Gastrocnemius medialis (tissue), 4 donors: ENCODE measurements at regions not wholly inside any gene's neighbourhood (a gene's known extent, or its start where the extent isn't known, plus 50 kb on each side); places are given as distances from the start of the nearest gene placed in this dataset.

Experiments used
- ATAC-seq, 2 donors: fragments of 150-250 bp; one replicate each; pipeline ENCODE4 v1.9.1; 2016
- DNase-seq, 2 donors: peaks; one replicate each; pipeline ENCODE4 v3.0.0-alpha.2; 2019
- H3K27ac ChIP-seq, 4 donors: fragments of 200-600 bp; sonication (generic); 1 replicate in 1 of 4; 2 replicates in 3 of 4; pipeline ENCODE4 v1.5.1; 2016 to 2018; ENCODE audit warnings: mild to moderate bottlenecking in 2 of 4, moderate library complexity in 1 of 4
- H3K27me3 ChIP-seq, 3 donors: fragments of 200-600 bp; sonication (generic) in 2 of 3; 1 replicate in 1 of 3; 2 replicates in 2 of 3; pipeline versions ENCODE4 v1.5.1 to v1.6.0; 2016 to 2019; ENCODE audit warnings: mild to moderate bottlenecking in 1 of 3, moderate library complexity in 1 of 3
- H3K36me3 ChIP-seq, 2 donors: fragments of 200-600 bp; sonication (generic) in 1 of 2; one replicate each; pipeline ENCODE4 v1.5.1; 2017 to 2018
- H3K4me1 ChIP-seq, 2 donors: fragments of 200-600 bp; sonication (generic) in 1 of 2; one replicate each; pipeline ENCODE4 v1.5.1; 2016 to 2017; ENCODE audit warnings: mild to moderate bottlenecking in 2 of 2
- H3K4me3 ChIP-seq, 4 donors: fragments of 200-600 bp; sonication (generic) in 3 of 4; 1 replicate in 1 of 4; 2 replicates in 3 of 4; pipeline ENCODE4 v1.5.1; 2016 to 2019; ENCODE audit warnings: mild to moderate bottlenecking in 2 of 4
- H3K9me3 ChIP-seq, 3 donors: fragments of 200-600 bp; sonication (generic) in 2 of 3; 1 replicate in 1 of 3; 2 replicates in 2 of 3; pipeline ENCODE4 v1.5.1; 2016 to 2019
- POLR2A ChIP-seq, 2 donors: fragments of 450-650 bp; IDR thresholded peaks; one replicate each; pipeline ENCODE4 v1.6.1; 2017; ENCODE audit warnings: antibody characterized with exemption in 2 of 2, mild to moderate bottlenecking in 2 of 2, moderate library complexity in 2 of 2
- in situ Hi-C, 4 donors: fragments of 200-750 bp; cut with MboI; loops; one replicate each; pipeline versions ENCODE4 v1.15.0 to v1.8.0; 2017; ENCODE audit warnings: low sequenced_read_pairs in 4 of 4
- intact Hi-C: fragments of 100-400 bp; cut with DNase I; formaldehyde crosslinking; loops from one replicate; pipeline ENCODE4 v1.15.1; 2023; ENCODE audit warnings: low total_unique reads
- TF ChIP-seq, protein P1 (sequence below), 5 experiments: fragments of 450-650 bp in 3 of 5; fragments of 200-600 bp in 2 of 5; sonication (generic) in 2 of 5; IDR thresholded peaks in 4 of 5; conservative IDR thresholded peaks in 1 of 5; 1 replicate in 4 of 5; 2 replicates in 1 of 5; pipeline ENCODE4 v1.5.1; 2016 to 2019; ENCODE audit warnings: antibody characterized with exemption in 5 of 5, mild to moderate bottlenecking in 3 of 5, moderate library complexity in 3 of 5

DNA sequence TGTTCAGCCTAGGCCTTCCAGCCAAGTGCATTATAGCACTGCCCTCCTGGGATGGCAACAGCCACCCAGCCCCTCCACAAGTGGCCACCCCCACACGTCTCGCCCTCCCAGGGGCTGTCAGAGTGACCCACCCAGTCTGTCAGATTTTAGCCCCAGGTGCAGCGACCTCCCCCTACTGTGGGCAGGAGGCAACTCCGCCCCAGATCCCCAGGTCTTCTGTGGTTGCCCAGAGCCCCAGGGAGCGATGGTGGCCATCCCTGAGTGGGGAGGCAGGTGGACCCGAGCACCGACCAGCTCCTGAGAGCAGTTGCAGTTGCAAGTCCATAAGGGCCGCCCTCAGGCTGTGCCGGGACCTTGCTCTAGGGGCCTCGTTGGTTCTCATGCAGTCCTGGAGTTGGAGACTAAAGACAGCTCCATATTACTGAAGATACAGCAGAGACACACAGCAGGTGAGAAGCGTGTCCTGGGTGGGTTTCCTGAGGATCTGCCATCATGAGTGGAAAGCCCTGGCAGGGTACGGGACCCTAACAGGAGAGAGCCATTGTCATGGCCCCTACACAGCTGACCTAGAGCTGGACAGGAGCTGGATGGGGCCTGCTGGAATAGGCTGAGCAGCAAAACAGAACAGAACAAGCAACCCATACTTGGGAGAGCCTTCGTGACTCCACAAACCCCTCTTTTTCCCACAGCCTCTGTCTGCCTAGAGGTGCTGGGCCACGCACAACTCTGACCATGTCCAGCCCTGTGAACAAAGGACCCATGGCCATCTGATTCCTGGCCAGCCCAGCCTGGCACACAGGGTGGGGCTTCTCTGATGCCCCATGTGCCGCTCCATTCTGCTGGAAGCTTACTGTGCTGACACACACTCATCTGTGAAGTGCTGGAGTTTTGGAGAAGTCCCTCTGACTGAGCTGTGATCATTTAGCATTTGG lies 110.3 kb upstream of the ALDH1A3 start:
- intact Hi-C loops (no loop called here), in situ Hi-C loops (no loop called here)
- H3K27ac ChIP-seq = no peak overlapping the region

DNA sequence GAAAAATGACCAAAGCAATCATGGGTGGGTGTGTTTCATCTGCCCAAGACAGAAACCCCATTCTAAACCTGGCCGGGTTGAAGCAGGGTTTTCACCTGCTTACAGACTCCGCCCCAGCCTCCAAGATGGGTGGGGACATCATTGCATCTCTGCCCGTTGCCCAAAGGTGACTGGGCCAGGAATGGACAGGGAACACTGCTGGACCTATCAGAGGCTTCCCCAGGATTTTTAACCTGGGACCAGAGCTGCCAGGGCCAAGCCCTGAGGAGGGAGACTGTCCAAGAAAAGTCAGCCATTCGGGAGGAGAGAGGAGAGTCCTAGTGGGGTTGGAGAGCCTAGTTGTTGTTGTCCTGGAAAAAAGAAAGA lies 109.7 kb upstream of the ALDH1A3 start:
- TF ChIP-seq POLR2A (IDR thresholded peaks at IDR 0.05) = no peak
- TF ChIP-seq, protein P1, sequence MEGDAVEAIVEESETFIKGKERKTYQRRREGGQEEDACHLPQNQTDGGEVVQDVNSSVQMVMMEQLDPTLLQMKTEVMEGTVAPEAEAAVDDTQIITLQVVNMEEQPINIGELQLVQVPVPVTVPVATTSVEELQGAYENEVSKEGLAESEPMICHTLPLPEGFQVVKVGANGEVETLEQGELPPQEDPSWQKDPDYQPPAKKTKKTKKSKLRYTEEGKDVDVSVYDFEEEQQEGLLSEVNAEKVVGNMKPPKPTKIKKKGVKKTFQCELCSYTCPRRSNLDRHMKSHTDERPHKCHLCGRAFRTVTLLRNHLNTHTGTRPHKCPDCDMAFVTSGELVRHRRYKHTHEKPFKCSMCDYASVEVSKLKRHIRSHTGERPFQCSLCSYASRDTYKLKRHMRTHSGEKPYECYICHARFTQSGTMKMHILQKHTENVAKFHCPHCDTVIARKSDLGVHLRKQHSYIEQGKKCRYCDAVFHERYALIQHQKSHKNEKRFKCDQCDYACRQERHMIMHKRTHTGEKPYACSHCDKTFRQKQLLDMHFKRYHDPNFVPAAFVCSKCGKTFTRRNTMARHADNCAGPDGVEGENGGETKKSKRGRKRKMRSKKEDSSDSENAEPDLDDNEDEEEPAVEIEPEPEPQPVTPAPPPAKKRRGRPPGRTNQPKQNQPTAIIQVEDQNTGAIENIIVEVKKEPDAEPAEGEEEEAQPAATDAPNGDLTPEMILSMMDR (IDR thresholded peaks at IDR 0.05 in 4 of 5, conservative IDR thresholded peaks at IDR 0.05 in 1 of 5) = no peak
- no peaks in the 10 kb centered on the region for H3K4me1 ChIP-seq
- H3K4me3 ChIP-seq = no peak overlapping the region
- no peak for DNase-seq
- no peaks in the 10 kb centered on the region for H3K9me3 ChIP-seq
- in situ Hi-C loops = no loop called here
- no peak for ATAC-seq
- intact Hi-C loops = no loop called here
- no peaks in the 10 kb centered on the region for H3K36me3 ChIP-seq
- H3K27ac ChIP-seq = no peak overlapping the region
- H3K27me3 ChIP-seq = no peaks in the 10 kb centered on the region

More for the DNA sequence above, 110.3 kb upstream of the ALDH1A3 start:
- no peaks in the 10 kb centered on the region for H3K36me3 ChIP-seq
- DNase-seq (no peak), ATAC-seq (no peak)
- no peaks in the 10 kb centered on the region for H3K4me1 ChIP-seq
- no peaks in the 10 kb centered on the region for H3K27me3 ChIP-seq
- no peaks in the 10 kb centered on the region for H3K9me3 ChIP-seq
- H3K4me3 ChIP-seq = no peak overlapping the region
- TF ChIP-seq POLR2A (IDR thresholded peaks at IDR 0.05) = no peak
- TF ChIP-seq, protein P1 (IDR thresholded peaks at IDR 0.05 in 4 of 5, conservative IDR thresholded peaks at IDR 0.05 in 1 of 5) = no peak

DNA sequence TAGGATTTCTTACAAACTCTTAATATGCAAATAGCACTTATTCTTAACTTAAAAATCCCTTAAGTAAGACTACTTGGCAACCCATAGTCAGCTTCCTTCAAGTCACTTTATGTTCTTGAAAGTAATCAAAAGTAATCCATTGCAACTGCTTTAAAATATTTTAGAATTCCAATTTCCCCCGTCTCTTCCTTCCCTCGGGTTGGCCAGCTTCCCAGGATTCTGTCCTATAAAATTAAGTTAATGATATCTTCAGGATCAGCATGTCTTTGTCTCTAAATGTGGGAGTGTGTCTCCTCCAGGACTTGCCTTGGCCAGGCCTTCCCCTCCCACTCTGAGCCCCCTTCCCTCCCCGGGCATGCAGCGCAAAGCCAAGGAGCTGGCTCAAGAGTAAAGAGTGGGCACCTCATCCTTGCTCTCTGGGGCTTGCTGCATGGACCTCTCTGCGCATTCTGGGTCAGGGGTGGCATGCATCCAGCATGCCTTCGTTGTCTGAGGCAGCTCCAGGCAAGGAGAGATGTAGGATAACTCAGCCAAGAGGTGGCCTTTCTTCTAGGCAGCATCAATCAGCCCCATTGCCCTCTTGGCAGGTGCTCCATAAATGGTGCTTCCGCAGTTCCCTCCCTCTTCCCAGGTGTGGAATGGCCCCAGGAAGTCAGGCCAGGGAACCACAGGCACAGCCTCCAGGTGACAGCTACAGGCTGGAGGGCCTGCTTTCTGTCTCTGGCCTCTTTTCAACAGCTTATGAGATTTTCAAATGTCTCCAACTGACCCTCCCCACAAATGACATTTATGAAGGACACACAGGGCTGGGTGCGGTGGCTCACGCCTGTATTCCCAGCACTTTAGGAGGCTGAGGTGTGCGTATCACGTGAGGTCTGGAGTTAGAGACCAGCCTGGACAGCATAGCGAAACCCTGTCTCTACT lies 108.7 kb upstream of the ALDH1A3 start:
- no peak for ATAC-seq
- no peak overlapping the region for H3K27ac ChIP-seq

DNA sequence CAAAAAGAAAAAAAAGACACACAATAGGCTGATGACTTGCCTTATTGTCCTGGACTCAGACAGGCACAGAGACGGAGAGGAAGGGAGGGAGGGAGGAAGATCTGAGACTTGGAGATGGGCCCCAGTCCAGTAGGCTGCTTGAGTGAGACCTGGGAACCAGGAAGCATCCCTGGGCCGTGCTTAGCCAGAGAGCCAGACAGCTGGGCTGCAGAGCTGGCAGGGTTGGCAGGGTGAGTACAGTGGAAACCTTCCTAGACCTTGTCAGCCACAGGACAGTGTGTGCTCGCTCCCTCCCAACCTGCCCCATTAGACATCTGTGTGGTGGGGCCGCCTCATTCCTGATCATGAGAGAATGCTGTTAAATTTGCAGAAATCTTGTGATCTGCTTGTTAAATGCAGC lies 107.9 kb upstream of the ALDH1A3 start:
- no peak for ATAC-seq
- DNase-seq = no peak
- TF ChIP-seq POLR2A (IDR thresholded peaks at IDR 0.05) = no peak
- TF ChIP-seq, protein P1 (IDR thresholded peaks at IDR 0.05 in 4 of 5, conservative IDR thresholded peaks at IDR 0.05 in 1 of 5) = no peak
- H3K27ac ChIP-seq = no peak overlapping the region
- H3K36me3 ChIP-seq = no peaks in the 10 kb centered on the region
- in situ Hi-C loops = no loop called here
- H3K27me3 ChIP-seq = no peaks in the 10 kb centered on the region
- H3K4me3 ChIP-seq = no peak overlapping the region
- H3K4me1 ChIP-seq = no peaks in the 10 kb centered on the region
- intact Hi-C loops = no loop called here
- no peaks in the 10 kb centered on the region for H3K9me3 ChIP-seq

More for the DNA sequence above, 108.7 kb upstream of the ALDH1A3 start:
- DNase-seq = no peak
- Histone ChIP-seq H3K4me1 (no peaks in the 10 kb centered on the region), H3K36me3 (no peaks in the 10 kb centered on the region), H3K9me3 (no peaks in the 10 kb centered on the region), H3K4me3 (no peak overlapping the region), H3K27me3 (no peaks in the 10 kb centered on the region)
- in situ Hi-C loops = no loop called here
- TF ChIP-seq, protein P1 (IDR thresholded peaks at IDR 0.05 in 4 of 5, conservative IDR thresholded peaks at IDR 0.05 in 1 of 5) = no peak
- intact Hi-C loops = no loop called here
